HG02870 (cell line): ENCODE measurements at regions not wholly inside any gene's neighbourhood (a gene's known extent, or its start where the extent isn't known, plus 50 kb on each side); places are given as distances from the start of the nearest gene placed in this dataset.

Source experiments
- ATAC-seq: cut with Tn5 transposase; IDR thresholded peaks from one replicate; pipeline ENCODE4 v1.9.1; 2021; ENCODE audit warnings: mild to moderate bottlenecking, moderate library complexity; ENCODE audit not compliant: unreplicated experiment

DNA sequence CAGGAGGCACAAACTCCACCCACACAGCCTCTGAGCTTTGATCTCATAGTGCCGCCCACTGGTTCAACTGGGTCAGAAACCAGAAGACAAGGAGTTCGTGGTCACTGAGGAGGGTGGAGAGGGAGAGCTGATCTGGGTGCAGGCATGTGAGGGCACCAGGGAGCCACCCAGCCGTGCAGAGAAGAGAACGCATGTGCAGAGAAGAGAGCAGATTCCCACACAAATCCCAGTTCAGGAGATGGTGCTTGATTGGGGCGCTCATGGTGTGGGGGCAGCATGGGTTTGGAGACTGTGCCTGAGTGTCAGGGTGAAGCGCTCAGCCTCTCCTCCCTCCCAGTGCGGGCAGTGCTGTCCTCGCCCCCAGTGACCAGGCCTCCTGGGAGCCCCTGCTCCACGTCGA is 375.2 kb upstream of the MYT1L start:
- ATAC-seq: no peak

DNA sequence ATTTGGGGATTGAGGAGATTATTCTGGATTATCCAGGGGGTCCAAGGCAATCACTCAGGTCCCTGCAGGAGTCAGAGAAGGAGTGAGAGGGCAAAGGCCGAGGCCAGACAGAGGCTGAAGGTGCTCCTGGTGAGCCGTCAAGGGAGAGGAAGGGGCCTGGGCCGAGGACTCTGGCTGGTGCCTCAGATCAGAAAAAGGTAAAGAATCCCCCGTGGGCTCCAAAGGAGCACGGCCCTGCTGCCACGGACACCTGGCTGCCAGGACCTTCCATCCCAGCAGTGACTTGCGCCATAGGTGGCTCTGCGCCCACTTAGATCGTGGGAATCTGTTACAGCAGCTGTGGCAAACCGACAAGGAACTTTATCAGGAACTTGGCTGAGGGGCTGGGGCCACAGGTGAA is 374.8 kb upstream of the MYT1L start:
- ATAC-seq: no peak

DNA sequence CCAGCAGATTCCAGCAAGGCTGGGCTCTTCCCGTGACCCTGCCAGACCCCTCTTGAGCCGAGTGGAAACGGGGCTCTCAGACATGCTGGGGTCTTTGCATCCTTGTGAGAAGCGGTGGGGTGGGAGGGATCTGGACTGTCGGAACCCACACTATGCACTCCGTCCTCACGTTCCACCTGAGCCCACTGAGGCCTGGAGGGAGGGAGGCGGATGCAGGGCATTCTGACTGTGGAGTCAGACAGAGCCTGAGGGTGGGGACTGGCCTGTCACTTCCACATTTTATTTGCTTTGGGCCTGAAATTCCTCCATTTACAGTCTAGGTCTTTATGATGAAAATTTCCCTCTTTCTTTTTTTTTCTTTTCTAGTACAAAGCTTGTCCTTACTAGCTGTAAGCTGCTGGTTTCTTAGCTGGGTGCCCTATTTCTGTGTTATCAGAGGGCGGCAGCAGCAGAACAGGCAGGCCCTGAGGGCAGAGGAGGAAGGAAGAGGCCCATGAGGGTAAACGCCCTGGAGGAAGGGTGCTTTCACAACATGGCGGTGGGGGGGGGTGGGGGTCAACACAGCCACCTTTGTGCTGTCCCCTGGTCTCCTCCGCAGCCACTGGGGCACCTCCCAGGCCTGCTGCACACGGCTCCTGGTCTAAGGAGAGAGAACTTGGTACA is 373.5 kb upstream of the MYT1L start:
- ATAC-seq: no peak

- no peak for ATAC-seq
These were observed 372.8 kb upstream of the MYT1L start for GRCh38 chr2:2703762-2704427.

- no peak for ATAC-seq
These were observed 372.1 kb upstream of the MYT1L start for GRCh38 chr2:2703172-2703571.

GRCh38 chr2:2702385-2702784 is 371.3 kb upstream of the MYT1L start:
- no peak for ATAC-seq

GRCh38 chr2:2701813-2702212 is 370.7 kb upstream of the MYT1L start:
- ATAC-seq: no peak

DNA sequence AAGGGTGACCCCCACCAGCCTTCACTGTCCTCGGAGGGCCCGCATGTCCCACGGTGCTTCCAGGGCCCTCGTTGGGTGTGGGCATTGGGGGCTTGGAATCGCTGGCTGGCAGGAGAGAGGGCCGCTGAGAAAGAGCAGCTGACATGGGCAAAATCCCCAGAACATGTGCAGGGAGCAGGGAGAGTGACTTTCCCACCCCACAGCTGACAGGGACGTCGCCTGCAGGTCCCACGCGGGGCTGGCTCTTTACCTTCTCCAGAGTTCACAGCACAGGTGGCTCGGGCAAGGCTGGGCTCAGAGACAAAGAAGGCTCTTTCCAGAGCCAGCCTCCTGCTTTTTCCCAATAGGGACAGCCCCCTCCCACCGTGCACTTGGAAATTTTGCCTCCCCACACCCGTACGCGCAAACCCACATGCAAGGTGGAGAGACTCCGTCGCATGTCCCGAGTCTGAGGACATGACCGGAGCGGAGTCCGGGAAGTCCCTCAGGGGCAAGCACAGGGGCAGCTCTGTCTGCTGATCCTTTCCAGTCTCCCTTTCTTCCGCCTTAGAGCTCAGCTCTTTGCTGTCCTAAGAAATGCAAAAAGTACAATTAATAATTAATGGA is 370.2 kb upstream of the MYT1L start:
- no peak for ATAC-seq

DNA sequence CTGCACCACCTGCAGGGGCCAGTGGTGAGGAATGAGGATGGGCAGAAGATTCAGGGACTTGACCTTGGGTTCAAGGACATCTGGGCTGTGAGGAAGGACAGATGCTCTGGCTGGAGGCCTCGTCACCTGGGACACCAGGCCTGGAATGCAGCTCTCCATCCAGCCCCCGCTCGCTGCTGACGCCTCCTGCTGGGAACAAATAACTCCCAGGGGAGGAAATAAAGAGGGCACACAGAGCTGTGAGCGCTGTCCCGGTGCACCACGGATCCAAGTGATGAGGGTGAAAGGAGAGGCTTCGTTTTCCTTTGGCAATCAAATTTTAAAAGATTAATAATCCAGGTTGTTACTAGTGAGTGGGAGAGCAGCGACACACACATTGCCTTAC is 368.0 kb upstream of the MYT1L start:
- no peak for ATAC-seq

DNA sequence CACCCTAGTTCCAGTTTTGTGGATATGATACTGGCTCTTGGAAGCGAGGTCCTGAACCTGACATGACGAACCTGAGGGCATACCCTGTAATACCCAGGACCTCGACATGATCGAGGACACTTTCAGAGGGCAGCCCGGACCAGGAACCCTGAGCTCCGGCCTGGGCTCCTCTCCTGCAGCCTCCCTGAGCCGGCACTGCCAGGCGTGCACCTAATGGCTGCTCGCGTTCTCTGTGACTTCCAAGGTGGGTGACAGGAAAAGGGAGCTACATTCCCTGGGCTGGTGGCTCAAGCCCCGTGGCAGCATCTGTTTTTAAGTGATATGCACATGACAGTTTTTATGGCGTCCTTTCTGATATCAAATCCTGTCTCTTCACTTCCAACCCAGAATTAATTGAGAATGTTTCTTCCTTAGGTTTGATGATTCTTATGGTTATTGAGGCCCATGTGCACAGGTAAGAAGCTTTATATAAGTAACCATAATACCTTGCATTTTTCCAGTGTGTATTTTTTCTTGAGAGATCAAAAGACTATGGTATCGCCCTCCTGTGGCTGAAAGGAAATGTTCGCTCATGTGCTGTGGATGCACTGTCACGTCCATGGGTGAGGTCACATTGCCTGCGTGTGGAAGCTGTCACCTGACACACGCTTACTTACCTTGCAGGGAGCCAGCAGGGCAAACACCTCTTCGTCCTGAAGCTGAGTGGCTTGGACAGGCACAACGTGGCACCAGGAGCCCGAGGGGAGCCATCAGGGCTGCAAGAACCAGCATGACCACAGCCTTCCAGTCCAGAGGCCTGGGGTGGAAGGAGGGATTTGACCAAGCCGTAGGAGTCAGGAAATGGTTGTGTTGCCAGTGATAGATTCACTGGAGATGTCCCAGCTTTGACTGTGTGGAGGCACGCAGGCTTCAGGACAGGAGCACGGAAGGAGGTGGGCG is 367.4 kb upstream of the MYT1L start:
- no peak for ATAC-seq

GRCh38 chr2:2696733-2697455 is 365.8 kb upstream of the MYT1L start:
- ATAC-seq: no peak

- no peak for ATAC-seq
These were observed 365.2 kb upstream of the MYT1L start for GRCh38 chr2:2696325-2696724.

GRCh38 chr2:2694746-2695145 is 363.7 kb upstream of the MYT1L start:
- ATAC-seq: no peak

DNA sequence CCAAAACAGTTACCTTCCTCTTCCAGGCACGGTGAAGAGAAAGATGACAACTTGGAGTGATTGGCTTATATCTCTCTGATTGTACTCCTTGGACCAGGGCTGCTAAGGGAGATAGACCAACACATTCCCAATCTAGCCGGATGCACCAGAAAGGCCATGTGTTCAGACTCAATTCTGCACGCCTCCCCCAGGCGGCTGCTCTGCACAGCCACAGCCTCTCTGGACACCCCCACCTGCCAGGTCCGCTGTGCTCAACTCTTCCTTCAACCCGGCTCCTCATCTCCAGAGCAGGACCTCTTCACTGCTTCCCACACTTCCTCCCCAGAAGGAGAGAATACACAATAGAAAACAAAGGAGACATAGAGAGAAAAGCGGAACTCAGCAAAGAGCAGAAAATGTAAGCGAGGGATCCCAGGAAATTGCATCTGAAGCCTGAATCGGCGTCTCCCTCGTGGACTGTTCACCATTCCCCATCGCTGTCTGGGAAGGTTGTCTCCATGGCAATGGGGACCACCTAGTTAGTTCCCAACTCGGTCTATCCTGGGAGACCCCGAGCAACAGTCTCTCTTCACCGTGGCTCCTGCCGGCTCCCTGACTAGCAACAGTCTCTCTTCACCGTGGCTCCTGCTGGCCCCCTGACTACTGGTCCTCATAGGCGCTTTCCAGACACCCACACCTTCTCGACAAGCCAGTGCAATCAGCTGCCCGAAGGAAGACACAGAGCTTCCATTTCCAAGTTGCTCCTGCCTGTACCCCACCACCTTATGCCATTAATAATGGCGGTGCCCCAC is 361.7 kb upstream of the MYT1L start:
- ATAC-seq: no peak

GRCh38 chr2:2691419-2691818 is 360.3 kb upstream of the MYT1L start:
- ATAC-seq: no peak

- no peak for ATAC-seq
These were observed 359.9 kb upstream of the MYT1L start for GRCh38 chr2:2690985-2691384.

DNA sequence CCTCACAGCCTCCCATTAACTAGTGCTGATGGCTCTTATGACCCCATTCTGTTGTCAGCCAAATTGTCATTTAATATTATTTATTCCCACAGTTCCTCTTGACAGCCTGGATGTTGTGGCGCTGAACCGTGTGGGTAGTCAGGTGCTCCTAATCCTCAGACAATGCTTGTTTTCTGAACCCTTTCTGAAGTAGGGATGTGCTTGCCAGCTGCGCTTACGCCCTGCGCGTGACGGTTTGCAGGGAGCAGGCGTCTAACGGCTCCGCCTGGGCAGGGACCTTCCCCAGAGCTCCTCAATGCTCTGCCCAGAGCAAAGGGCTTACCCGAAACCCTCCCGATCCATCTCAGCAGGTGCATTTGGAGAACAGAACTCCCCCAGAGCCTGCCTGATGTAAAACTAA is 358.2 kb upstream of the MYT1L start:
- no peak for ATAC-seq

- ATAC-seq: no peak
These were observed 357.2 kb upstream of the MYT1L start for GRCh38 chr2:2688254-2688653.

DNA sequence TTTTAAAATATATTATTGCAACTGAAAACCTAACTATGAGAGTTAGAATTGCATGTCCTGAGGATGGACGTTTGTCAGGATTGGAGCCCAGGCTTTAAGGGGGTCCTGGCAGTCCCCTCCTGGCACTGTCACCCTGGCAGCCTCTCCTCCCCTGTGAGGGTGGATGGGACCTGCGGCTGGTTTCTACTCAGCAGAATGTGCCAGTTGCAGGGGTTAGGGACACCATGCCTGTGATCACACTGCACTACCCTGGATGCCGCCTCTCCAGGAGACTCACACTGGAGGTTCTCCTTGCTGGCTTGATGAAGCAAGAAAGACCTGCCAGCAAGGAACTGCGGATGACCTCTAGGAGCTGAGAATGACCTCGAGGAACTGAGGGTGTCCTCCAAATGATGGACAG is 356.7 kb upstream of the MYT1L start:
- ATAC-seq: no peak

DNA sequence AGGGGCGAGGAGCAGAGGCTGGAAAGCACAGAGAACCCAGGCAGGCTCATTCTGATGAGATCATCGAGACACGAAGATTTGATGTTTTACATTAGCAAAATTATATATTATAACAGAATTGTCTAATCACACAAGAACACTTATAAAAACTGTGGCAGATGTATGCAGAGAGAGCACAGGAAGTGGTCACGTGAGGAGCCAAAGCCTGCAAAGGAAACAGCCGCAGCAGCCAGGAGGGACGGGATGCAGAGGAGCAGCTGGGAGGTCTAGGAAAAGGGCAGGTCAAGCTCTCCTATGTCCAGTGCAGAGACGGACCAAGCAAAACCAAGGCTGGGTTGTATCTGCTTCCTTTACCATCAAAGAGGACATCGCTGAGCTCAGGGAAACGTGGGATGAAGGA is 355.1 kb upstream of the MYT1L start:
- ATAC-seq: no peak
